GM21576 (cell line): ENCODE measurements at regions not wholly inside any gene's neighbourhood (a gene's known extent, or its start where the extent isn't known, plus 50 kb on each side); places are given as distances from the start of the nearest gene placed in this dataset.
"Not testable (repeated sequence)": the region's sequence is repeated elsewhere in the genome, so short reads cannot be mapped to it uniquely, and the experiment has no call there.

Source experiments
- ATAC-seq: cut with Tn5 transposase; IDR thresholded peaks from one replicate; pipeline ENCODE4 v1.9.1; 2021; ENCODE audit warnings: mild to moderate bottlenecking, moderate library complexity; ENCODE audit not compliant: unreplicated experiment

DNA sequence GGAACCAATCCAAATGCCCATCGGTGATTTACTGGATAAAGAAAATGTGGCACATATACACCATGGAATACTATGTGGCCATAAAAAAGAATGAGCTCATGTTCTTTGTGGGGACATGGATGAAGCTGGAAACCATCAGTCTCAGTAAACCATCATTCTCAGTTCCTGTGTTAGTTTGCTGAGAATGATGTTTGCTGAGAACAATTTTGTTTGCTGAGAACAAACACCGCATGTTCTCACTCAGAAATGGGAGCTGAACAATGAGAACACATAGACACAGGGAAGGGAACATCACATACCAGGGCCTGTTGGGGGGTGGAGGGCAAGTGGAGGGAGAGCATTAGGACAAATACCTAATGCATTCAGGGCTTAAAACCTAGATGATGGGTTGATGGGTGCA lies 185.5 kb downstream of the ANXA1 start:
- ATAC-seq, result not testable (repeated sequence)

DNA sequence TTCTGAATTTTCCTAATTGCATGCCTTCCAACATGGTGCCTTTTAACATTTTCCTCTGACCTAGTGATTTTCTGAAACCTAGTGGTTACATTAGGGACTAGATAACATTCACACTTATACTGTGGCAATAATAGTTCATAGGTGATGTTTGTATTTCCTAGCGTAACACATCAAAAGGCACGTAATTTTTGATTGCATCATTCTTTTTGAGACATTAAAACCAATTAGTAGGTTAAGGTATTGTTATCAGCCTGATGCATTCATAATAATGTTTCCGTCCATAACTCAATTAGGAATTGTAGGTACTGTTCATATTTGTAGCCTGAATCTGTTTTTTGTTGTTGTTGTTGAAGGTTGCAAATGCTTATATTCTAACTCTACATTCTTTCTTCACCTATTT lies 192.4 kb downstream of the ANXA1 start:
- no peak for ATAC-seq

DNA sequence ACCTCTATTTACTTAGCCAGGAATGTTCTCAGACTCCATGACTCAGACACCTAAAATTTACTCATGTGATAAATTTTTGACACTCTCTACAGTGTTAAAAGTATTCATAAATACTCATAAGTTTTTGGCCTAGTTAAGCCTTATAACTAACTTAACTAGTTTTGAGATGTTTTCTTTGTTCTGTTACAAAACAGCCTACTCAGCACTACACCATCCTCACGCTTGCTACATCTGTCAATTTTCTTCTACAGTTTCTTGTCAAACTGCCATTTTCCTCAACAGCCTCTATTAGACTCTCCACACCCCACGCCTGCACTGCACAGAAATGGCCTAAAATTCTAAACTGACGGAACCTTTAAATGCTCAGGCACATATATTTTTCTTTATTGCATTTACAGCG lies 195.5 kb downstream of the ANXA1 start:
- no peak for ATAC-seq

DNA sequence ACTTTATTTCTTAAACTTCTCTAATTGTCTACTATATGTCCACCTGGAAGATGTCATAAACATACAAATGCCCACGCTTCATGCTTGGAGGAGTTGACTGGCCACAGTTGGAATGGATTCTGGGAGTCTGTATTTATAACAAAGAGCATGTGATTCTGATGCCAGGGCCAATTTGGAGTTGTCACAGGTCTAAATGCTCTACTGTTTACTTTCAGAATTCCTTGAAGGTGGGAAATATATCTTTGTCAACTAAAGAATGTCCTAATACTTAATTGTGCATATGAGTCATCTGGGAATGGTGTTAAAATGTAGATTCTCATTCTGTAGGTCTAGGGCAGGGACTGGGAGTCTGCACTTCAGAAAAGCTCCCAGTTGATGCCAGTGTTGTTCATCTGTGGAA lies 196.1 kb downstream of the ANXA1 start:
- ATAC-seq, result no peak

DNA sequence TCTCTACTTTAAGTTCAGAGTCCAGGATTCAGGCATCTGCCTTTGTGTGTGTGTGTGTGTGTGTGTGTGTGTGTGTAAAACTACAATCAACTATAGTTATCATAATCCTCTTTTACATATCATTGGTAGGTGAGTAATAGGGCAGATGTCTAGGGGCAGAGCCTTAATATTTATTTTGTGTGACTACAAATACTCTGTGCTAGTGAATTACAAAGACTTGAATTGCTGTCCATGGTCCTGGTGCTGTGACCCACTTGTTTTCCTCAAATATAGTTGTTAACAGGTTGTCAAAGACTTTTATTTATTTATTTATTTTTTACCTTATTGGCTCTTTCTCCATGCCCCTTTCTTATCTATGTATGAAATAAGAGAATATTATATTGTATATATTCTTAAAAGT lies 196.8 kb downstream of the ANXA1 start:
- no peak for ATAC-seq

DNA sequence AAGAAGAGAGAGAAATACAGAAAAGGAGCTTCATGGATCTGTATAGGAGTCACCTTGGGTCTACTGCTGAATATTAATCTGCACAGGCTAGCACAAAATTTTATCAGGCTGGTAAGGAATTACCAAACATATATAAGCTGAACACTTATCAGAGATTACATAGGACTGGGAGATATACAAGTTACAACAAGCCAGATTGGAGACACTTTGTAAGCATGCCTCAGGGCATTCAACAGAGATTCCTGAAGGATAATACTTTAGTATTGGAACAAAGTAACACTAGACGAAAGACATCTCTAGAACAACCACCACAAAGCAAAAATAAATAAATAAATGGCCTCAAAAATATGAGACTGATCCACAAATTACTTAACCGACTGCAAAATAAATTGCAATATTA lies 197.8 kb downstream of the ANXA1 start:
- no peak for ATAC-seq

DNA sequence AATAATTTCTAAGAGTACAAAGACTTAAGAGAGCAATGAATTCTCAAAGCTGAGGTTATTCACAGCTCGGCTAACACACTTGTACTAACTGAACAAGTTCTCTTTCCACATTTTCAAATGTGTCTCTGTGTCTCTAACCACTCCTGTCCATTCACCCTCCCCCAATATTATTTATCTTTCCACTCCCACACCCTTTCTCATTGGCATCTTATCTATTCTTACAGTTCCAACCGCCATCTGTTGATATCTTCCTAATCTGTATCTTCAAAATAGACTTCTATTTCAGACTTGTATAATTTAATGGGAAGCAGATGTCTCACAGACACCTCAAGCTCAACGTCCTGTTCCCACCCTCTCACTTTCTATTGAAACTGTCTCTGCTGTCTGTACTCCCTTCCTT lies 205.9 kb downstream of the ANXA1 start:
- no peak for ATAC-seq

DNA sequence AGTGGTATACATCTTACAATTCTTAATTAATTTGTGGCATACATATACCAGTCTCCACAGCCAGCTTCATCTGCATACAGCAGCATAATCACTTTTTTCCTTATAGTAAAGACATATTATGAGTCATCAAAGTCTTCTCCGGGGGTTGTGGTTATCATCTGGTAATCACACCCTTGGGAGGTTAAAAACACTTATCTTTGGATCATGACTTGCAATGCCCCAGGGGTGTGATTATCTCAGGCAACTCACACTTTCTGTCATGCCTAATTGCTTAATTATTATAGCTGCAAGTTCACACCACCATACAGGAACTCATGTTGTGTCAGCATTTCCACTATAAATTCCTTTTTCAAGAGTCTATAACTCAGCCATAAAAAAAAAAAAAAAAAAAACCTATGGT lies 218.4 kb downstream of the ANXA1 start:
- ATAC-seq, result no peak

DNA sequence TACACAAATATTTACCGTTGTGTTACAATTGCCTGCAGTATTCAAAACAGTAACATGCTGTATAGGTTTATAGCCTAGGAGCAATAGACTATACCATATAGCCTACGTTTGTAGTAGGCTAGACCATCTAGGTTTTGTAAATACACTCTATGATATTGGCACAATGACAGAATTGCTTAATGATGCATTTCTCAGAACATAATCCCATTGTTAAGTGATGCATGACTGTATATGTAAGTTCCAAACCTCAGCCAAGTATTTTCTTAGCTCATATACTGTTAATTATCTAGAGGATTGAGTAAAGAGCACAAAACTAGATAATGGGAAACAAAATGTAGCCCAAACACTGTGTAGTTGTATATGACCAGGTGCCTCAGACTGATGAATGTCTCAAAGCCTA lies 220.1 kb downstream of the ANXA1 start:
- no peak for ATAC-seq

DNA sequence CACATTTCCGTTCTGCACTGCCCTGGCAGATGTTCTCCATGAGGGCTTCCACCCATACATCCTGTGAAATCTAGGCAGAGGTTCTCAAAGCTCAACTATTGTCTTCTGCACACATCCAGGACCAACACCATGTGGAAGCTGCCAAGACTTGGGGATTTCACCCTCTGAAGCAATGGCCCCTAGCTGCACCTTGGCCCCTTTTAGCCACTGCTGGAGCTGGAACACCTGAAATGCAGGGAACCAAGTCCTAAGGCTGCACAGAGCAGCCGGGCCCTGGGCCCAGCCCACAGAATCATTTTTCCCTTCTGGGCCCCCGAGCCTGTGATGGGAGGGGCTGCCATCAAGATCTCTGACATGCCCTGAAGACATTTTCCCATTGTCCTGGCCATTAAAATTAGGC lies 228.7 kb downstream of the ANXA1 start:
- ATAC-seq, result no peak

DNA sequence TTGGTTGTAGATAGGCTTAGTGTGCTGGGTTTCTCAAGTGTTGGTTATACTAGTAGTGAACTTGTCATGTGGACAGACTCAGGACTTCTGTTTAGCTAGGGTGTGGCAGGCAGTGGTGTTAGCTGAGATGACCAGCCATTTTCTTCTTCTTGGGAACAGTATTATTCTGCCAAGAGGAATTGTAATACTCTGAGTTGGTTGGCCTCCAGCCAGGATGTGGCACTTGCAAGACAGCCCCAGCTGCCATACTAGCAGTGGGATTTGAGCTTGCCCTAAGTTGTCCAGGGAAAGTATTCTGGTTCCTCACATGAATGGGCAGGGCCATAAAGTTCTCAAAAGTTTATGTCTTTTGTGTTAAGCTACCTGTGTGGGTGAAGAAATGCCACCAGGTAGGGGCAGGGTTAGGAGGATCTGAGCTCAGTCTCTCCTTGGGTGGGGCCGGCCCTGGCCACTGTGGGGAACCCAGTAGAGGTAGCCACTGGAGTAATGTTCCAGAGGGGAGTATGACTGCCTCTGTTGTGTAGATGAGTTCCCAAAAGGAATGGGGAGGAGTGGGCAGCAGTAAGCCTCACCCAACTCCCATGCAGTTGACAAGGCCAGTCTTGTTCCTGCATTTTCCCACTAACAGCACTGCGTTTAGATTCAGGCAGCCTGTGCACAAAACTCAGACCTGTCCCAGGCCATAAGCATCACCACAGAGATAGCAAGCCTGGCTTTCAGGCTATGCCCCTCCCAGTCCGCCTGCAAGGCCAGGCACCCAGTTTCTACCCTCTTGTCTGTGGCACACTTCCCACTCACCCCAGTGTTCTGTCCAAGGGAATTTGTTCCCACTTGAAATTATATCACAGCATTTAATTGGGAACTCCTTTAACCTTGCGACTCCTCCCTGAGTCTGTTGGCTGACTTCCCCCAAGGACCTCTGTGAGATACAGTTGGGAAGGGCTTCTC lies 250.7 kb downstream of the ANXA1 start:
- no peak for ATAC-seq

DNA sequence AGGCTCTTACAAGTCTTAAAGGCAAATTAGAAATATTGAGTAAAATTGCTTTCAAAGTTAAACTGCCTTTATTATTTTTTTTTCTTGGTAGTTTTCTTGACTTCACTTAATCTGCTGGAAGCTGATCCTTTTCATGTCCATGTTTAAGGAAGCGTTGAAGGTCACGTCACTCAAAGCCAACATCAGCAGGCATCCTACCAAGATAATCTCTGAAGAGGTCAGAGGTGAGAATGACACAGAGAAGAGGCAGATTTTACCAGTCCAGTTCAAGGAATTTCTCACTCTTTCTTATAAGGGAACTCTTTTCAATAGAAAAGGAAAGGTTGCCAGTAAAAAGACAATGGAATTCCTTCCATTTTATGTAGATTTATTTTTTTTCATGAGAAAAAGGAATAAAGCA lies 259.8 kb downstream of the ANXA1 start:
- no peak for ATAC-seq

DNA sequence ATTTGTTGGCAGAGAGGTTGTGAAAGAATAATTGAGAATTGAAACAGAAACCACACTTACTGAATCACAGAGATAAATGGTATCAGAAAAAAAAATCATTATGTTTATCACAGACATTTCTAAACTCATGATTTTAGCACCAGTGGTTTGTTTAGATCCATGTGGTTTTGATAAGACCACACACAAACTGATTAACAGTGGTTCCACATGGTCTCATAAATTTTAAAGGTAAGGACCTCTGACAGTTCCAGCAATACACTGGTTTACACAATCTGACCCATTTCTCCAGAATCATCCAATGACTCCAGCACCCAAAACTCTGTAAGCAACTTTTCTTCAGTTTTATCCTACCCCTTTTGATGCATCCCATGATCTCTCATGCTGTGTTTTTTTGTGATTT lies 261.2 kb downstream of the ANXA1 start:
- no peak for ATAC-seq

DNA sequence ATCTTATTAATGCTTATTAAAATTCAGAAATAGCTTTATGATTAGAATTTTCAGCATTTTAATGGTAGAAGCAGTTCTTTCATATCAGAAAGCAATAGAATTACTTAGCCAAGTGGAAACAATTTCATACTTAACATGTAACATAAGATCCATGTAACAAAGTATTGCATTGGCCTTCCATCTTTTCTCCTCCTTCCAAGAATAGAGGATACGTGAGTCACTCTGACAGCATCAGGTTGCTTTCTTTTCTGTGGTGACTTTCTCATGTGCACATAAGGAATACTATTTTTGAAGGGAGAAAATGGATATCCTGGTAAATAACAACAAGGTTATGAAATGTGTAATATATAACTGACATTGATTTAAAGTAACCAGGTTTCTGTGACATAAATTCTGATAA lies 272.2 kb downstream of the ANXA1 start:
- no peak for ATAC-seq

DNA sequence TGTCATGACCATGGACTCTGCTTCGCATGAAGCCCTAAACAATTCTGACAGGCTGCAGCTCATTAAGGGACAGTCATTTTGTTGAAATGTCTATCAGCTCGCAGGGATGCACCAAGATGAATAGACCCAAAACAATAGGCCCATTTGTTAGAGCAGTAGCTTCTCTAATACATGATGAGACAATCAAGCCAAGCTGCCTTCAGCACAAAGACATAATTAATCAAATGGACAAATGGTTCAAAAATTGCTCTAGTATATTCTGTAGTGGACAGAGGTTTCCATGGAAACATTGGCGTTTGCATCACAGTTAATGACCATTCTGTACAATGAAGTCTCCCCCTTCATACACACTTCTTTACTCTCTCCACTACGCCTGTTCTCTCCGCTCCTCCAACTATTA lies 274.6 kb downstream of the ANXA1 start:
- no peak for ATAC-seq

DNA sequence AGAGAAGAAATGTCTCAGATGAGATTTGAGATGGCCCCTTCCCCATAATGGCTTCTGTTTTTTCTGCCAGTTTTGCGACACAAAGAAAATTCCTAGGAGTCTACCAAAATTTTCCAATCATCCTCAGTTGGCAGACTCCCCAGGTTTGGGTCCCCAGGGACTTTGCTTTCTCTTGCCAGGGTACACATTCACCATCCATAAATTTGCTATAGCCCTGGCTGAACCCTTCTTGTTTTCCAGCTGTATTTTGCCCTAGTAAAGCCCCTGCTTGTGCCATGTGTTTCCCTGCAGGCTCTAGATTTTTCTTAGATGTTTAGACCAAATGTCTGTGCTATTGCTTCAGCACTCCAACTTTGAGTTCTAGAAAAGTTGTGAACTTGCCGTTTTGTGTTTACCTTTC lies 283.2 kb downstream of the ANXA1 start:
- ATAC-seq, result no peak

DNA sequence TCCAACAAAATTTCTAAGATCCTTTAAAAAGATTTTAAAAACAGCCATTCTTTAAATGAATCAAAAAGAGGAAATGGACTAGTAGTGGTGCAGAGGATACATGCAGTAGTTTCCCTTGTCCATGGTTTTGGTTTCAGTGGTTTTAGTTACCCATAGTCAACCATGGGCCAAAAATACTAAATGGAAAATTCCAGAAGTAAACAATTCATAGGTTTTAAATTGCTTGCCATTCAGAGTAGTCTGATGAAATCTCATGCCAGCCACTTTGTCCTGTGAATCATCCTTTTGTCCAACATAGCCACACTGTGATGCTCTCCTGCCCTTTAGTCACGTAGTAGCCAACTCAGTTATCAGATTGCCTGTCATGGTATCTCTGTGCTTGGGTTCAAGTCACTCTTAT lies 286.1 kb downstream of the ANXA1 start:
- no peak for ATAC-seq

DNA sequence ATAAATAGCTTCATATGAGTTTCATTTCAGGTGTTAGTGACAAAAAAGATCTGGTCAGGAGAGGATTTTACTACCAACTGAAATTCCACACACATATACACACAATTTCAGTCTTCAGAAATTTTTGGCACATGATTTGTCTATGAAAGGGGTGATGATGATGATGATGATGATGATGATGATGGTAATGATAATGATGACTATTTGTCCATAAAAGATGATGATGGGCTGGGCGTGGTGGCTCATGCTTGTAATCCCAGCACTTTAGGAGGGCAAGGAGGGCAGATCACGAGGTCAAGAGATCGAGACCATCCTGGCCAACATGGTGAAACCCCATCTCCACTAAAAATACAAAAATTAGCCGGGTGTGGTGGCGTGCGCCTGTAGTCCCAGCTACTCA lies 288.2 kb downstream of the ANXA1 start:
- not testable (repeated sequence) for ATAC-seq

DNA sequence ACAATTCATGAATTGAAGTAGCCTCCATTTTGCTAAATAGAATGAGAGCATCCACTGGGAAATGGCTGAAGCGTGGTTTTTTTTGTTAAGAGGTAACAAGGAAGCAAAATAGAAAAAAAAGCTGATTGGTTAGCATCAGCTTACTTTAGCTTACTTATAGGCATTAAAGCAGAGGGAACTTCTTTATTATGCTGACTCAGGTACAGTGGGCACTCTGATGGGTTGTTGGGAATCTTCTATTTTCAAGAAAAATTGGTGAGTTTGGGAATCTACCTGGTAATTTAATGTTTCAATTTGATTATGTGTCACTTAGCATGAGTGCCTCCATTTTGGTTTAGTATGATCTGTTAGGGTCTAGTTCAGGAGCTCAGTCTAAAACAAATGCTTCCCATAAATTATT lies 289.6 kb downstream of the ANXA1 start:
- no peak for ATAC-seq

DNA sequence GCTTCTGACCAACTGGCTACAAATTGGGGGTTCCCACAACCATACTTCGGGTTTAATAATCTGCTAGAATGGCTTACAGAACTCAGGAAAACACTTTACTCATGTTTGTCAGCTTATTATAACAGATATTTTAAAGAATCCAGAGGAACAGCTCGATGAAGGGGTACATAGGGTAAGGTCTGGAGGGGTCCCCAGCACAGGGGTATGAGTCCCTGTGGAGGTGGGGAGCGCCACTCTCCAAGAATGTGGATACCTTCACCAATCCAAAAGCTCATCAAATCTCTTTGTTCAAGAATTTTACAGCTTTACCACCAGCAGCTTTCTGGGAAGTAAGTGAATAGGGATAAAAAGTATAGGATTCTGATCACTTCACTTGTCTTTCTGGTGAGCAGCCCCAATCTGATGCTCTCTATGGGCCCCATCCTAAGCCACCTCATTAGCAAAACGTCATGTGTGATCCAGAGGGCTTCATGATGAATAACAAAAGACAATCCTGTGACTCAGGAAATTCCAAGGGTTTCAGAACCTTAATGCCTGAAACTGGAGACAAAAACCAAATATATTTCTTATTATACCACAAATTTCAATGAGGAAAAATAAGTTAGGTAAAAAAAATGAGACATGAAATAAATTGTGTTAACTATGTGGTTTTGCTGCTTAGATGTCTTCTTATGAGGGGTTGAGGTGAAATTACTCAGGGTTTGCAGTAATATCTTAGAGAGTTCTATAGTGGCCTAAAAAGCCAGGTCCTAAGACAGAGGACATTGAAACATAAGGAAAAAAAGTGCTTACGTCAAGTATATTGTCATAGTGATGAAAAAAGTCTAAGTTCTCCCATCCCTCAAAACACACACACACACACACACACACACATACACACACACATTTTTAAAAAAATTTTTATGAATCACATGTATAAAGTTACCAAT lies 290.5 kb downstream of the ANXA1 start:
- ATAC-seq, result no peak

DNA sequence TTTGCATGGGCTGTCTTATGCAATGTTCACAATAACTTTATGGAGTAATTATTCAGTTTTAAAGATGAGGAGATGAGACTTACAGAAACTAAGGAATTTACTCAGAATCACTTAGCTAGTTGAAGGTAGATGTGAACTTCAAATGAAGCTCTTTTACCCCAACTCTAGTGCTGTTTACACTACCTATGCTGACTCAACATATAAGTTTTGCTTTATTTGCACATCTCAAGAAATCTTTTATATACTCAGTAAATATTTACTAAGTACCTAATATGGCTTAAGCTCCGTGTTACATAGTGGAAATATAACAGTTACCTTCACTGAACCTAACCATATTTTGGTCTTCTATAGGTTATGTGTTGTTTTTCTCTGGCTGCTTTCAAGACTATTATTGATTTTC lies 293.2 kb downstream of the ANXA1 start:
- ATAC-seq, result no peak

DNA sequence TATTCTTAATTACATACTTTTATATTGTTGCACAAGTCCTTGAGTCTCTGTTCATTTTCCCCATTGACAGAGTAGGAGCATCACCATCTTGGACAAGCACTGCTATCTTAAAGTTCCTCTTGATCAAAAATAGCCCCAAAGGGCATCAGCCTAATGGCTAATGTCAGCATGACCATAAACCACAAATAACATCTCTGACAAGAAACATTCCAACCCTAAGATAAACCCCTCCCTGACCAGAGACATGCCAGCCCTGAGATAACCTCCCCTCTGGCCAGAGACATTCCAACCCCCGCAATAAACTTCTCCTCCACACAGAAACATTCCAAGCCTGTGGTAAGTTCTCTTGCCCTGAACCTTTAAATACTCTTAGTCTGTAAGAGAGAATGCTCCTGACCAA lies 293.7 kb downstream of the ANXA1 start:
- ATAC-seq, result not testable (repeated sequence)
